RWPE2 (cell line): ENCODE measurements at regions not wholly inside any gene's neighbourhood (a gene's known extent, or its start where the extent isn't known, plus 50 kb on each side); places are given as distances from the start of the nearest gene placed in this dataset.

Experiments used
- ATAC-seq: fragments of 200-7000 bp; cut with Tn5 transposase; 3 replicates; pipeline ENCODE4 v1.9.1; 2021; ENCODE audit warnings: low read depth
- DNase-seq: peaks from one replicate; pipeline ENCODE4 v3.0.0-alpha.2; 2020; ENCODE audit warnings: low spot score
- H3K27ac ChIP-seq: fragments of 450-650 bp; 2 replicates; pipeline ENCODE4 v1.5.1; 2017; ENCODE audit warnings: mild to moderate bottlenecking; ENCODE audit not compliant: poor library complexity, severe bottlenecking
- H3K27me3 ChIP-seq: fragments of 250-450 bp; sonication (Bioruptor Pico); 2 replicates; pipeline ENCODE4 v1.5.1; 2021; ENCODE audit warnings: mild to moderate bottlenecking, moderate library complexity; ENCODE audit not compliant: insufficient read depth, poor library complexity, severe bottlenecking
- H3K36me3 ChIP-seq: fragments of 250-450 bp; sonication (Bioruptor Pico); 2 replicates; pipeline ENCODE4 v1.5.1; 2020; ENCODE audit warnings: low read depth, mild to moderate bottlenecking, moderate library complexity
- H3K4me1 ChIP-seq: fragments of 250-450 bp; sonication (Bioruptor Pico); 2 replicates; pipeline ENCODE4 v1.5.1; 2021; ENCODE audit warnings: mild to moderate bottlenecking, moderate library complexity; ENCODE audit not compliant: insufficient read depth, poor library complexity, severe bottlenecking
- H3K4me3 ChIP-seq: fragments of 250-450 bp; sonication (Bioruptor Pico); 2 replicates; pipeline ENCODE4 v1.5.1; 2021; ENCODE audit warnings: mild to moderate bottlenecking, moderate library complexity; ENCODE audit not compliant: severe bottlenecking
- H3K9me3 ChIP-seq: fragments of 250-450 bp; sonication (Bioruptor Pico); 2 replicates; pipeline ENCODE4 v1.5.1; 2021; ENCODE audit warnings: mild to moderate bottlenecking, moderate library complexity; ENCODE audit not compliant: severe bottlenecking
- CTCF ChIP-seq: fragments of 450-650 bp; IDR thresholded peaks from one replicate; pipeline ENCODE4 v1.5.1; 2017; ENCODE audit warnings: mild to moderate bottlenecking, moderate library complexity; ENCODE audit not compliant: poor library complexity, severe bottlenecking

GRCh38 chr18:41482501-41482900 lies 472.5 kb upstream of the PIK3C3 start:
- no peak for TF ChIP-seq CTCF
- no peaks in the 10 kb centered on the region for H3K4me1 ChIP-seq
- no peak for ATAC-seq
- H3K36me3 ChIP-seq, result no peaks in the 10 kb centered on the region
- no peak overlapping the region for H3K4me3 ChIP-seq
- no peak for DNase-seq
- H3K27ac ChIP-seq, result no peak overlapping the region
- no peaks in the 10 kb centered on the region for H3K9me3 ChIP-seq
- H3K27me3 ChIP-seq, result peaks cover 6% of the 10 kb centered on the region

GRCh38 chr18:41466436-41467160 lies 488.4 kb upstream of the PIK3C3 start:
- ATAC-seq, result no peak
- Histone ChIP-seq H3K4me1 (no peaks in the 10 kb centered on the region), H3K36me3 (no peaks in the 10 kb centered on the region), H3K27ac (no peak overlapping the region), H3K9me3 (no peaks in the 10 kb centered on the region), H3K27me3 (no peaks in the 10 kb centered on the region), H3K4me3 (no peak overlapping the region)
- no peak for TF ChIP-seq CTCF
- no peak for DNase-seq

GRCh38 chr18:41465386-41465785 lies 489.6 kb upstream of the PIK3C3 start:
- ATAC-seq (no peak), DNase-seq (no peak)
- H3K4me3 ChIP-seq, result no peak overlapping the region
- no peaks in the 10 kb centered on the region for H3K36me3 ChIP-seq
- TF ChIP-seq CTCF, result no peak
- H3K27me3 ChIP-seq, result no peaks in the 10 kb centered on the region
- no peaks in the 10 kb centered on the region for H3K4me1 ChIP-seq
- H3K9me3 ChIP-seq, result no peaks in the 10 kb centered on the region
- H3K27ac ChIP-seq, result no peak overlapping the region

GRCh38 chr18:41464278-41464677 lies 490.8 kb upstream of the PIK3C3 start:
- Histone ChIP-seq H3K27ac (no peak overlapping the region), H3K9me3 (no peaks in the 10 kb centered on the region), H3K4me3 (no peak overlapping the region), H3K27me3 (no peaks in the 10 kb centered on the region), H3K4me1 (no peaks in the 10 kb centered on the region), H3K36me3 (no peaks in the 10 kb centered on the region)
- no peak for TF ChIP-seq CTCF
- no peak for ATAC-seq
- no peak for DNase-seq

GRCh38 chr18:41462946-41463345 lies 492.1 kb upstream of the PIK3C3 start:
- no peaks in the 10 kb centered on the region for H3K9me3 ChIP-seq
- ATAC-seq (no peak), DNase-seq (no peak)
- no peaks in the 10 kb centered on the region for H3K27me3 ChIP-seq
- no peak for TF ChIP-seq CTCF
- H3K27ac ChIP-seq, result no peak overlapping the region
- H3K4me3 ChIP-seq, result no peak overlapping the region
- no peaks in the 10 kb centered on the region for H3K36me3 ChIP-seq
- H3K4me1 ChIP-seq, result no peaks in the 10 kb centered on the region
